ENCODE measurements at regions not wholly inside any gene's neighbourhood (a gene's known extent, or its start where the extent isn't known, plus 50 kb on each side); places are given as distances from the start of the nearest gene placed in this dataset.

DNA sequence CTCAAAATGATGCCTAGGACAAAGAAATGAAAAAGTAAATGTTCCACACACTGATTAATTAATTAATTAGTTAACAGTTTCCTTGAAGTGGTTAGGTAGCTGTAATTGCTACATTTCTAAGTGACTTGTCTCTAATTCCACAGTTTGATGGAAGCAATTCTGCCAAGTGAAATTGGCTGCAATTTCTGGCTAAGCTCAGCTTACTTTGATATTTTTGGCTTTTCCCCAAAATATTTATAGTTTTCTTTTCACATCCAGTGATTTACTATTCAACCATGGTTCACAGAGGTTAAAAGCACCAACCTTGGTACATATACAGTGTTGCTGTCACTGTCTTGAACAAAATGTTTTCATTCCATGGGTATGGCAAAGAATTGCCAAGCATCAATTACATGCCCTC lies 459.5 kb upstream of the CDH20 start:
- H3K4me1 Mint-ChIP-seq, result no peaks in the 10 kb centered on the region
- Histone ChIP-seq H3K79me2 (ENCODE audit: insufficient read depth, low read length) (no peaks in the 10 kb centered on the region), H4K20me1 (ENCODE audit: insufficient read depth, low read length) (no peaks in the 10 kb centered on the region), H3K9me3 (replicated peaks in 1 of 2; ENCODE audit: control insufficient read depth in 1 of 2, insufficient read depth in 1 of 2, low read length in 2 of 2) (no peaks in the 10 kb centered on the region), H3K4me1 (ENCODE audit: control insufficient read depth in 1 of 2, insufficient read depth in 2 of 2, low read length in 2 of 2) (no peaks in the 10 kb centered on the region), H3K27ac (ENCODE audit: low read depth in 1 of 2, low read length in 2 of 2) (no peak overlapping the region), H3K27me3 (ENCODE audit: control insufficient read depth in 2 of 2, insufficient read depth in 2 of 2, low read length in 2 of 2) (no peaks in the 10 kb centered on the region), H3K4me2 (replicated peaks; ENCODE audit: extremely low read depth, low read length, poor library complexity, severe bottlenecking) (no peak overlapping the region), H3K4me3 (replicated peaks in 1 of 3; ENCODE audit: low read depth in 2 of 3, low read length in 3 of 3) (no peak overlapping the region), H2AFZ (ENCODE audit: insufficient read depth, low read depth, low read length, poor library complexity, severe bottlenecking) (no peak overlapping the region), H3K36me3 (replicated peaks in 1 of 2; ENCODE audit: control insufficient read depth in 1 of 2, insufficient read depth in 2 of 2, low read length in 2 of 2) (no peaks in the 10 kb centered on the region), H3K9ac (ENCODE audit: insufficient read depth, low read length, poor library complexity, severe bottlenecking) (no peak overlapping the region)
- intact Hi-C loops (cut with micrococcal nuclease), result no loop called here
- peaks cover 0 to 9% (median 2%) of the 10 kb centered on the region in 7 donors for H3K9me3 Mint-ChIP-seq
- TF ChIP-seq, protein P1, sequence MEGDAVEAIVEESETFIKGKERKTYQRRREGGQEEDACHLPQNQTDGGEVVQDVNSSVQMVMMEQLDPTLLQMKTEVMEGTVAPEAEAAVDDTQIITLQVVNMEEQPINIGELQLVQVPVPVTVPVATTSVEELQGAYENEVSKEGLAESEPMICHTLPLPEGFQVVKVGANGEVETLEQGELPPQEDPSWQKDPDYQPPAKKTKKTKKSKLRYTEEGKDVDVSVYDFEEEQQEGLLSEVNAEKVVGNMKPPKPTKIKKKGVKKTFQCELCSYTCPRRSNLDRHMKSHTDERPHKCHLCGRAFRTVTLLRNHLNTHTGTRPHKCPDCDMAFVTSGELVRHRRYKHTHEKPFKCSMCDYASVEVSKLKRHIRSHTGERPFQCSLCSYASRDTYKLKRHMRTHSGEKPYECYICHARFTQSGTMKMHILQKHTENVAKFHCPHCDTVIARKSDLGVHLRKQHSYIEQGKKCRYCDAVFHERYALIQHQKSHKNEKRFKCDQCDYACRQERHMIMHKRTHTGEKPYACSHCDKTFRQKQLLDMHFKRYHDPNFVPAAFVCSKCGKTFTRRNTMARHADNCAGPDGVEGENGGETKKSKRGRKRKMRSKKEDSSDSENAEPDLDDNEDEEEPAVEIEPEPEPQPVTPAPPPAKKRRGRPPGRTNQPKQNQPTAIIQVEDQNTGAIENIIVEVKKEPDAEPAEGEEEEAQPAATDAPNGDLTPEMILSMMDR (IDR thresholded peaks at IDR 0.05), result no peak
- H3K27me3 Mint-ChIP-seq (ENCODE audit: low read depth in 3 of 3), result no peaks in the 10 kb centered on the region
- no peak overlapping the region for H3K4me3 Mint-ChIP-seq
- H3K27ac Mint-ChIP-seq, result no peak overlapping the region
- DNase-seq, result no peak
- no peaks in the 10 kb centered on the region for H3K36me3 Mint-ChIP-seq

DNA sequence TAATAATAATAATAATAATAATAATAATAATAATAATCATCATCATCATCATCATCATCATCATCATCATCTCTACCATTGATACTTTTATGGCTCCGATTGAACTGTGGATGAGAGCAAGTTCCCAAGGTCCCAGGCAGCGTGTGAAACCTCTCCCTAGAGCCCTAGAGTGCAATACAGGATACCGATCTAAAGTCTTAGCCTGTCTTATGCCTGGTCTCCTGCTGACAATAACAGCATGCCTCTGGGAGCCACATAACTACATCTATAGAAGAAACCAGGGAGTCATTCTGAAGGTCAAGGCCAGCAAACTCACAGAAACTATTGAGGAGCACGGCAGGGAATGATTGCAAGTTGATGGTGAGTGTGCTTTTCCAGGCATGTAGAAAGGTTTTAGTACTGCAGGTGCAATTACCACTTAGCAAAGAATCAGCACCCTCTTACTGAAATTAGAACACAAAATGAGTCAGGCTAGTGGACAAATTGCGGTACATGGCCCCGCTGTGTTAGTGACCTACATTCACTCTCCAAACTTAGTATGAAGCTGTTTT lies 457.2 kb upstream of the CDH20 start:
- Mint-ChIP-seq H3K36me3 (no peaks in the 10 kb centered on the region), H3K27ac (no peak overlapping the region), H3K27me3 (ENCODE audit: low read depth in 3 of 3) (no peaks in the 10 kb centered on the region), H3K4me1 (no peaks in the 10 kb centered on the region), H3K9me3 (peaks cover 0 to 9% (median 2%) of the 10 kb centered on the region in 7 donors), H3K4me3 (no peak overlapping the region)
- DNase-seq, result no peak
- WGBS (ENCODE audit: insufficient coverage), result 75% methylated on average over 3 of the region's 6 CpGs
- TF ChIP-seq, protein P1 (IDR thresholded peaks at IDR 0.05), result no peak
- Histone ChIP-seq H3K4me3 (replicated peaks in 1 of 3; ENCODE audit: low read depth in 2 of 3, low read length in 3 of 3) (no peak overlapping the region), H4K20me1 (ENCODE audit: insufficient read depth, low read length) (no peaks in the 10 kb centered on the region), H3K27ac (ENCODE audit: low read depth in 1 of 2, low read length in 2 of 2) (no peak overlapping the region), H3K27me3 (ENCODE audit: control insufficient read depth in 2 of 2, insufficient read depth in 2 of 2, low read length in 2 of 2) (no peaks in the 10 kb centered on the region), H2AFZ (ENCODE audit: insufficient read depth, low read depth, low read length, poor library complexity, severe bottlenecking) (no peak overlapping the region), H3K79me2 (ENCODE audit: insufficient read depth, low read length) (no peaks in the 10 kb centered on the region), H3K4me1 (ENCODE audit: control insufficient read depth in 1 of 2, insufficient read depth in 2 of 2, low read length in 2 of 2) (no peaks in the 10 kb centered on the region), H3K4me2 (replicated peaks; ENCODE audit: extremely low read depth, low read length, poor library complexity, severe bottlenecking) (no peak overlapping the region), H3K9ac (ENCODE audit: insufficient read depth, low read length, poor library complexity, severe bottlenecking) (no peak overlapping the region), H3K9me3 (replicated peaks in 1 of 2; ENCODE audit: control insufficient read depth in 1 of 2, insufficient read depth in 1 of 2, low read length in 2 of 2) (no peaks in the 10 kb centered on the region), H3K36me3 (replicated peaks in 1 of 2; ENCODE audit: control insufficient read depth in 1 of 2, insufficient read depth in 2 of 2, low read length in 2 of 2) (no peaks in the 10 kb centered on the region)
- intact Hi-C loops (cut with micrococcal nuclease), result no loop called here
